CD4-positive, alpha-beta T cell (primary cell): ENCODE measurements at regions not wholly inside any gene's neighbourhood (a gene's known extent, or its start where the extent isn't known, plus 50 kb on each side); places are given as distances from the start of the nearest gene placed in this dataset.

Source experiments
- ATAC-seq: fragments of 200-7000 bp; cut with Tn5 transposase; one replicate; pipeline ENCODE4 v1.10.0; 2022; ENCODE audit warnings: mild to moderate bottlenecking; ENCODE audit not compliant: poor library complexity
- CTCF ChIA-PET: fragments of 350-600 bp; sonication (Branson Sonifier 250); formaldehyde crosslinking; loops from one replicate; lab custom pipeline; 2021; ENCODE audit warnings: antibody characterized with exemption, inconsistent platforms; lab: Charles Lee
- POLR2A ChIA-PET: fragments of 350-600 bp; sonication (Branson Sonifier 250); formaldehyde crosslinking; loops from one replicate; lab custom pipeline; 2021; ENCODE audit warnings: antibody characterized with exemption, inconsistent platforms; lab: Charles Lee
- DNase-seq, 14 experiments: peaks; one replicate each; pipeline ENCODE4 v3.0.0-alpha.2; 2013 to 2020; ENCODE audit warnings: mixed read lengths in 2 of 14
- H3K27ac ChIP-seq, 2 donors: one replicate each; pipeline versions ENCODE4 v1.5.1 to v1.7.0; 2013; ENCODE audit warnings: low read length in 2 of 2, low read depth in 1 of 2, mild to moderate bottlenecking in 1 of 2
- H3K27me3 ChIP-seq, 2 experiments: 1 replicate in 1 of 2; 2 replicates in 1 of 2; pipeline versions ENCODE4 v1.6.1 to v1.7.0; 2013; ENCODE audit warnings: low read length in 2 of 2, control low read depth in 1 of 2, mild to moderate bottlenecking in 1 of 2, moderate library complexity in 1 of 2; ENCODE audit not compliant: insufficient read depth in 2 of 2, control insufficient read depth in 1 of 2
- H3K36me3 ChIP-seq: one replicate; pipeline ENCODE4 v1.6.1; 2013; ENCODE audit warnings: low read length, control low read depth; ENCODE audit not compliant: insufficient read depth
- H3K4me1 ChIP-seq: one replicate; pipeline ENCODE4 v1.6.1; 2013; ENCODE audit warnings: low read length, control low read depth; ENCODE audit not compliant: insufficient read depth
- H3K4me3 ChIP-seq: one replicate; pipeline ENCODE4 v1.5.1; 2013; ENCODE audit warnings: mild to moderate bottlenecking, low read length, moderate library complexity
- H3K9me3 ChIP-seq, 2 experiments: 1 replicate in 1 of 2; 2 replicates in 1 of 2; pipeline versions ENCODE4 v1.6.1 to v1.7.0; 2013; ENCODE audit warnings: low read length in 2 of 2, mild to moderate bottlenecking in 2 of 2, control low read depth in 1 of 2, moderate library complexity in 1 of 2; ENCODE audit not compliant: control insufficient read depth in 1 of 2, insufficient read depth in 1 of 2
- H3K27ac Mint-ChIP-seq: one replicate; pipeline ENCODE4 v1.8.0; 2020; ENCODE audit warnings: mixed read lengths
- H3K27me3 Mint-ChIP-seq: one replicate; pipeline ENCODE4 v1.8.0; 2021; ENCODE audit warnings: mixed read lengths
- H3K36me3 Mint-ChIP-seq: one replicate; pipeline ENCODE4 v1.8.0; 2021; ENCODE audit warnings: low read depth, mixed read lengths
- H3K4me1 Mint-ChIP-seq: one replicate; pipeline ENCODE4 v1.8.0; 2021; ENCODE audit warnings: low read depth, mixed read lengths
- H3K4me3 Mint-ChIP-seq: one replicate; pipeline ENCODE4 v1.8.0; 2020; ENCODE audit warnings: mild to moderate bottlenecking, mixed read lengths
- H3K9me3 Mint-ChIP-seq: one replicate; pipeline ENCODE4 v1.8.0; 2020; ENCODE audit warnings: mixed read lengths
- intact Hi-C, 2 experiments: fragments of 100-400 bp; cut with DNase I in 1 of 2; cut with micrococcal nuclease in 1 of 2; formaldehyde crosslinking; loops; one replicate each; pipeline versions ENCODE4 v1.15.1 to v1.9.0; 2023 to 2025; cut with DNase I, micrococcal nuclease
- TF ChIP-seq, protein P1 (sequence below): fragments of 200-600 bp; IDR thresholded peaks from one replicate; pipeline ENCODE4 v1.8.0; 2022; ENCODE audit warnings: antibody characterized with exemption, mild to moderate bottlenecking

DNA sequence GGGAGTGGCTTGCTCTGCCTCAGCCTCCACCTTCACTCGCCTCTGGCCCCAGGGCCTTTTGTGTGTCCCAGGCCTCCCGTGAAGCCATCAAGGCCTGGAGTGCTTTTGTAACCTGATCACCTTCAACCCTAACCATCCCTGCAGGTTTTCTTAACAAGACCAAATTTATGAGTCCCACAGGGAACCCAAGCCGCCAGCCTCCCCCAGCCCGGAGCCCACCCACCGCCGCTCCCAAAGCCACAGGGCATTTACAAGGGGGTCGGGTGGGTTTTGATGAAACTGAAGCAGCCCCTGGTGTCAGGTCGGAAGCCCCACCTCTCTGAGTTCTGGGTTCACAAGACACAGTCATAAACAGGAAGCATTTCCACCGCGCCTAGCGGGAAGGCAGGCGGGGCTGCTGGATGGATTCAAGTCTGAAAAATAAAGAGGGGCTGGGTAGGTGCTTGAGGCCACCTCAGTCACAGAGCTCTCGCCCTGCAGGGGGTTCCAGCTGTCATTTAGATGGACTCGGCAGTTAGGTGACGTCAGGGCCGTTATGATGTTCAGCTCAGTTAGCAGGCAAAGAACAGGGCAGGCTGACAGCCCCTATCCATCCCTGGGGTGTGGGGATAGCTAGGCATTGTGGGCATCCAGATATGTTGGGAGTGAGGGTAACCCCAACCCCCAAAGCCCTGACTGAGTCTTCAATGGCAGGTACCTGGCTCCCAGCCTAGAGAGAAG, 128.5 kb downstream of the BCOR start:
- Mint-ChIP-seq H3K27ac (peak overlapping the region; percentile 80), H3K27me3 (no peaks in the 10 kb centered on the region), H3K4me3 (peak overlapping the region; percentile 38), H3K4me1 (peaks cover 21% of the 10 kb centered on the region), H3K9me3 (peaks cover 4% of the 10 kb centered on the region), H3K36me3 (peaks cover 5% of the 10 kb centered on the region)
- Histone ChIP-seq H3K4me1 (peaks cover 22% of the 10 kb centered on the region), H3K27me3 (no peaks in the 10 kb centered on the region), H3K9me3 (peaks cover 0 to 5% of the 10 kb centered on the region in 2 experiments), H3K36me3 (no peaks in the 10 kb centered on the region), H3K27ac (no peak overlapping the region), H3K4me3 (no peak overlapping the region)
- ChIA-PET CTCF (no interaction called here), POLR2A (interaction anchor here (0.6 to 1.9 kb wide), 2 partner anchors 27 to 128 kb away, joined by 4 to 7 read pairs; partner anchors contain the start of gene BCOR)
- intact Hi-C loops = no loop called here
- ATAC-seq = peak; percentile 62
- peak; percentile 0 to 65 (median 22) for DNase-seq
- TF ChIP-seq, protein P1, sequence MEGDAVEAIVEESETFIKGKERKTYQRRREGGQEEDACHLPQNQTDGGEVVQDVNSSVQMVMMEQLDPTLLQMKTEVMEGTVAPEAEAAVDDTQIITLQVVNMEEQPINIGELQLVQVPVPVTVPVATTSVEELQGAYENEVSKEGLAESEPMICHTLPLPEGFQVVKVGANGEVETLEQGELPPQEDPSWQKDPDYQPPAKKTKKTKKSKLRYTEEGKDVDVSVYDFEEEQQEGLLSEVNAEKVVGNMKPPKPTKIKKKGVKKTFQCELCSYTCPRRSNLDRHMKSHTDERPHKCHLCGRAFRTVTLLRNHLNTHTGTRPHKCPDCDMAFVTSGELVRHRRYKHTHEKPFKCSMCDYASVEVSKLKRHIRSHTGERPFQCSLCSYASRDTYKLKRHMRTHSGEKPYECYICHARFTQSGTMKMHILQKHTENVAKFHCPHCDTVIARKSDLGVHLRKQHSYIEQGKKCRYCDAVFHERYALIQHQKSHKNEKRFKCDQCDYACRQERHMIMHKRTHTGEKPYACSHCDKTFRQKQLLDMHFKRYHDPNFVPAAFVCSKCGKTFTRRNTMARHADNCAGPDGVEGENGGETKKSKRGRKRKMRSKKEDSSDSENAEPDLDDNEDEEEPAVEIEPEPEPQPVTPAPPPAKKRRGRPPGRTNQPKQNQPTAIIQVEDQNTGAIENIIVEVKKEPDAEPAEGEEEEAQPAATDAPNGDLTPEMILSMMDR = no peak

DNA sequence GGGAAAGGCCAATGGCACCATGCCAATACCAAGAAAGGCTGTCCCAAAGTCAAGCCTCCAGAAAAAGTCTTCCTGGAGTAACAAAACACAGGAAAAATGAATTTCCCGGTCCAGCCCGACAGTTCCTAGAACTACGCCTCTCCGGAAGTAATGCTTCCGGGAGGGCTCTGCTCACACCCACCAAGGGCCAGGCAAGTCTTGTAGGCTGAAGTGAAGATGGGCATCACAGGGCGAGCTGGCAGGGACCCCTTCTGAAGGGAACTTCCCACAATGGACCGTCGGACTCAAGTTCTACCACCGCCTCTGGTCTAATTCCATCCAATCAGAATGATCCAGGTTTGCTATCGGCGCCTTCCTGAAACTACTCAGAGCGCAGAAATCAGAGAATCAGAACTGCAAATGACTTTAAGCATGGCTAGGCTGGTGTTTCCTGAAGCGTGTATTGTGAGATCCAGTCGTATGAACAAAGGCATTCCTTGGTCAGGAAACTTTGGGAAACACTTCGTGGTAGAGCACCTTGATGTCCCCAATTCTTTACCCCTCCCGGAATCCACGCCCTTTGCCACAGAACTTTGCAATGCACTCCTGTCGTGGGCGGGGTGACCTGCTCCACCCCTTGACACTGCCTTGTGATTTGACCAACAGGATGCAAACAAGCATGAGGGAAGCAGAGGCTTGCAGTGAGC, 127.8 kb downstream of the BCOR start:
- H3K27ac ChIP-seq = no peak overlapping the region
- no peak for ATAC-seq
- no peak overlapping the region for H3K4me3 ChIP-seq
- Mint-ChIP-seq H3K27me3 (no peaks in the 10 kb centered on the region), H3K27ac (peak overlapping the region; percentile 47), H3K36me3 (peaks cover 5% of the 10 kb centered on the region), H3K4me1 (peaks cover 21% of the 10 kb centered on the region), H3K9me3 (peaks cover 4% of the 10 kb centered on the region), H3K4me3 (no peak overlapping the region)
- H3K36me3 ChIP-seq = no peaks in the 10 kb centered on the region
- TF ChIP-seq, protein P1 = no peak
- intact Hi-C loops = no loop called here
- ChIA-PET POLR2A (interaction anchor here (1.9 kb wide), 1 partner anchor 127 kb away, joined by 7 read pairs; the partner anchor contains the start of gene BCOR), CTCF (no interaction called here)
- no peaks in the 10 kb centered on the region for H3K27me3 ChIP-seq
- peaks cover 22% of the 10 kb centered on the region for H3K4me1 ChIP-seq
- DNase-seq = no peak
- H3K9me3 ChIP-seq = peaks cover 0 to 5% of the 10 kb centered on the region in 2 experiments

DNA sequence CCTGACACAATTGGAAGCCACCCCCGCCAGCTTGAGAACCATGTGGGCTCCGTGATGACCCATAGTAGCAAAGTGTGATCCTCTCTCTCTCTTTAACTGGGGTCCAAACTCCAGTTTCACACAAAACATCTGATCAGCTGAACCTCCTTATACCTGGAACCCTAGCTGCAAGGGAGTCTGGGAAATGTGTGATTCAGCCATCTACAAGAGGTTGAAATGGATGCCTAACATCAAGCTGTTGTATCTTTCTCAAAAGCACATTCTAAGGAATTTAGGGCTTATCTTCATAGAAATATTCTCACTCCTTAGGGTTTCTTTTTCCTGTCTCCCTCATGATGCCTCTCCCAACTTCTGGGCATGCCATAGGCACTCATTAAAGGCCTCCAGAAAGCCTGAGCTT, 126.0 kb downstream of the BCOR start:
- Mint-ChIP-seq H3K27me3 (no peaks in the 10 kb centered on the region), H3K4me3 (no peak overlapping the region), H3K9me3 (peaks cover 4% of the 10 kb centered on the region), H3K27ac (no peak overlapping the region), H3K36me3 (peaks cover 5% of the 10 kb centered on the region), H3K4me1 (peaks cover 21% of the 10 kb centered on the region)
- peaks cover 22% of the 10 kb centered on the region for H3K4me1 ChIP-seq
- H3K4me3 ChIP-seq = no peak overlapping the region
- no peak overlapping the region for H3K27ac ChIP-seq
- no peaks in the 10 kb centered on the region for H3K27me3 ChIP-seq
- ATAC-seq (no peak), DNase-seq (no peak)
- H3K9me3 ChIP-seq = peaks cover 0 to 5% of the 10 kb centered on the region in 2 experiments
- H3K36me3 ChIP-seq = no peaks in the 10 kb centered on the region
- POLR2A ChIA-PET = no interaction called here
- TF ChIP-seq, protein P1 = no peak
- CTCF ChIA-PET = no interaction called here
- intact Hi-C loops = no loop called here
